ENCODE measurements at regions not wholly inside any gene's neighbourhood (a gene's known extent, or its start where the extent isn't known, plus 50 kb on each side); places are given as distances from the start of the nearest gene placed in this dataset.

- DNase-seq (no peak), ATAC-seq (no peak)
- Mint-ChIP-seq H3K27me3 (no peaks in the 10 kb centered on the region), H3K4me3 (no peak overlapping the region), H3K4me1 (peaks cover 4% of the 10 kb centered on the region), H3K36me3 (ENCODE audit: low read depth) (no peaks in the 10 kb centered on the region), H3K27ac (no peak overlapping the region), H3K9me3 (peaks cover 11% of the 10 kb centered on the region)
These were observed 335.6 kb downstream of the ZNF608 start for GRCh38 chr5:124410539-124411488.

- ATAC-seq: no peak
- DNase-seq: no peak
- no peaks in the 10 kb centered on the region for H3K27me3 Mint-ChIP-seq
- H3K4me3 Mint-ChIP-seq: no peak overlapping the region
- H3K36me3 Mint-ChIP-seq (ENCODE audit: low read depth): no peaks in the 10 kb centered on the region
- H3K4me1 Mint-ChIP-seq: peaks cover 4% of the 10 kb centered on the region
- H3K9me3 Mint-ChIP-seq: peaks cover 11% of the 10 kb centered on the region
- no peak overlapping the region for H3K27ac Mint-ChIP-seq
These were observed 337.5 kb downstream of the ZNF608 start for GRCh38 chr5:124408738-124409453.

- Mint-ChIP-seq H3K4me1 (no peaks in the 10 kb centered on the region), H3K36me3 (ENCODE audit: low read depth) (no peaks in the 10 kb centered on the region), H3K27ac (no peak overlapping the region), H3K4me3 (no peak overlapping the region), H3K9me3 (peaks cover 4% of the 10 kb centered on the region), H3K27me3 (peaks cover 1% of the 10 kb centered on the region)
- no peak for DNase-seq
- ATAC-seq: no peak
These were observed 341.6 kb downstream of the ZNF608 start for GRCh38 chr5:124404796-124405195.

- Mint-ChIP-seq H3K27me3 (peaks cover 1% of the 10 kb centered on the region), H3K27ac (no peak overlapping the region), H3K4me3 (no peak overlapping the region), H3K36me3 (ENCODE audit: low read depth) (no peaks in the 10 kb centered on the region), H3K9me3 (peaks cover 3% of the 10 kb centered on the region), H3K4me1 (no peaks in the 10 kb centered on the region)
- DNase-seq (no peak), ATAC-seq (no peak)
These were observed 343.2 kb downstream of the ZNF608 start for GRCh38 chr5:124403281-124403680.

- Mint-ChIP-seq H3K27me3 (peaks cover 1% of the 10 kb centered on the region), H3K4me1 (no peaks in the 10 kb centered on the region), H3K4me3 (no peak overlapping the region), H3K36me3 (ENCODE audit: low read depth) (no peaks in the 10 kb centered on the region), H3K9me3 (no peaks in the 10 kb centered on the region), H3K27ac (no peak overlapping the region)
- DNase-seq (no peak), ATAC-seq (no peak)
These were observed 344.3 kb downstream of the ZNF608 start for GRCh38 chr5:124402144-124402581.

GRCh38 chr5:124401476-124402143, 344.8 kb downstream of the ZNF608 start:
- Mint-ChIP-seq H3K27ac (no peak overlapping the region), H3K36me3 (ENCODE audit: low read depth) (no peaks in the 10 kb centered on the region), H3K9me3 (no peaks in the 10 kb centered on the region), H3K4me1 (no peaks in the 10 kb centered on the region), H3K4me3 (no peak overlapping the region), H3K27me3 (peaks cover 1% of the 10 kb centered on the region)
- DNase-seq (no peak), ATAC-seq (no peak)

GRCh38 chr5:124399426-124399961, 346.9 kb downstream of the ZNF608 start:
- H3K27ac Mint-ChIP-seq: no peak overlapping the region
- ATAC-seq (no peak), DNase-seq (no peak)
- H3K4me1 Mint-ChIP-seq: no peaks in the 10 kb centered on the region
- H3K36me3 Mint-ChIP-seq (ENCODE audit: low read depth): no peaks in the 10 kb centered on the region
- H3K9me3 Mint-ChIP-seq: no peaks in the 10 kb centered on the region
- H3K4me3 Mint-ChIP-seq: no peak overlapping the region
- peaks cover 1% of the 10 kb centered on the region for H3K27me3 Mint-ChIP-seq

GRCh38 chr5:124398460-124398859, 348.0 kb downstream of the ZNF608 start:
- DNase-seq (no peak), ATAC-seq (no peak)
- H3K36me3 Mint-ChIP-seq (ENCODE audit: low read depth): no peaks in the 10 kb centered on the region
- H3K27ac Mint-ChIP-seq: no peak overlapping the region
- no peak overlapping the region for H3K4me3 Mint-ChIP-seq
- H3K4me1 Mint-ChIP-seq: no peaks in the 10 kb centered on the region
- H3K9me3 Mint-ChIP-seq: no peaks in the 10 kb centered on the region
- peaks cover 1% of the 10 kb centered on the region for H3K27me3 Mint-ChIP-seq

GRCh38 chr5:124397317-124397716, 349.1 kb downstream of the ZNF608 start:
- Mint-ChIP-seq H3K4me1 (no peaks in the 10 kb centered on the region), H3K4me3 (no peak overlapping the region), H3K27ac (no peak overlapping the region), H3K36me3 (ENCODE audit: low read depth) (no peaks in the 10 kb centered on the region), H3K9me3 (no peaks in the 10 kb centered on the region), H3K27me3 (peaks cover 1% of the 10 kb centered on the region)
- DNase-seq: no peak
- ATAC-seq: no peak

GRCh38 chr5:124395926-124396325, 350.5 kb downstream of the ZNF608 start:
- DNase-seq: no peak
- ATAC-seq: no peak
- H3K27me3 Mint-ChIP-seq: no peaks in the 10 kb centered on the region
- H3K9me3 Mint-ChIP-seq: peaks cover 2% of the 10 kb centered on the region
- no peaks in the 10 kb centered on the region for H3K4me1 Mint-ChIP-seq
- H3K4me3 Mint-ChIP-seq: no peak overlapping the region
- no peak overlapping the region for H3K27ac Mint-ChIP-seq
- H3K36me3 Mint-ChIP-seq (ENCODE audit: low read depth): no peaks in the 10 kb centered on the region

GRCh38 chr5:124395287-124395686, 351.2 kb downstream of the ZNF608 start:
- peaks cover 3% of the 10 kb centered on the region for H3K9me3 Mint-ChIP-seq
- DNase-seq: no peak
- no peak overlapping the region for H3K27ac Mint-ChIP-seq
- no peak overlapping the region for H3K4me3 Mint-ChIP-seq
- no peaks in the 10 kb centered on the region for H3K27me3 Mint-ChIP-seq
- H3K4me1 Mint-ChIP-seq: no peaks in the 10 kb centered on the region
- H3K36me3 Mint-ChIP-seq (ENCODE audit: low read depth): no peaks in the 10 kb centered on the region
- no peak for ATAC-seq

- DNase-seq (no peak), ATAC-seq (no peak)
- H3K4me1 Mint-ChIP-seq: no peaks in the 10 kb centered on the region
- H3K4me3 Mint-ChIP-seq: no peak overlapping the region
- no peak overlapping the region for H3K27ac Mint-ChIP-seq
- no peaks in the 10 kb centered on the region for H3K36me3 Mint-ChIP-seq (ENCODE audit: low read depth)
- H3K27me3 Mint-ChIP-seq: no peaks in the 10 kb centered on the region
- peaks cover 7% of the 10 kb centered on the region for H3K9me3 Mint-ChIP-seq
These were observed 351.7 kb downstream of the ZNF608 start for GRCh38 chr5:124394700-124395245.

GRCh38 chr5:124393584-124394379, 352.7 kb downstream of the ZNF608 start:
- Mint-ChIP-seq H3K36me3 (ENCODE audit: low read depth) (no peaks in the 10 kb centered on the region), H3K27ac (no peak overlapping the region), H3K9me3 (peaks cover 8% of the 10 kb centered on the region), H3K4me3 (no peak overlapping the region), H3K27me3 (no peaks in the 10 kb centered on the region), H3K4me1 (no peaks in the 10 kb centered on the region)
- ATAC-seq (no peak), DNase-seq (no peak)
